GM19468 (cell line): ENCODE measurements at regions not wholly inside any gene's neighbourhood (a gene's known extent, or its start where the extent isn't known, plus 50 kb on each side); places are given as distances from the start of the nearest gene placed in this dataset.
"Not testable (repeated sequence)": the region's sequence is repeated elsewhere in the genome, so short reads cannot be mapped to it uniquely, and the experiment has no call there.

Experiments used
- ATAC-seq: cut with Tn5 transposase; IDR thresholded peaks from one replicate; pipeline ENCODE4 v1.9.1; 2021; ENCODE audit warnings: mild to moderate bottlenecking, moderate library complexity, moderate number of reproducible peaks; ENCODE audit not compliant: unreplicated experiment; ENCODE audit errors: extremely low read depth

DNA sequence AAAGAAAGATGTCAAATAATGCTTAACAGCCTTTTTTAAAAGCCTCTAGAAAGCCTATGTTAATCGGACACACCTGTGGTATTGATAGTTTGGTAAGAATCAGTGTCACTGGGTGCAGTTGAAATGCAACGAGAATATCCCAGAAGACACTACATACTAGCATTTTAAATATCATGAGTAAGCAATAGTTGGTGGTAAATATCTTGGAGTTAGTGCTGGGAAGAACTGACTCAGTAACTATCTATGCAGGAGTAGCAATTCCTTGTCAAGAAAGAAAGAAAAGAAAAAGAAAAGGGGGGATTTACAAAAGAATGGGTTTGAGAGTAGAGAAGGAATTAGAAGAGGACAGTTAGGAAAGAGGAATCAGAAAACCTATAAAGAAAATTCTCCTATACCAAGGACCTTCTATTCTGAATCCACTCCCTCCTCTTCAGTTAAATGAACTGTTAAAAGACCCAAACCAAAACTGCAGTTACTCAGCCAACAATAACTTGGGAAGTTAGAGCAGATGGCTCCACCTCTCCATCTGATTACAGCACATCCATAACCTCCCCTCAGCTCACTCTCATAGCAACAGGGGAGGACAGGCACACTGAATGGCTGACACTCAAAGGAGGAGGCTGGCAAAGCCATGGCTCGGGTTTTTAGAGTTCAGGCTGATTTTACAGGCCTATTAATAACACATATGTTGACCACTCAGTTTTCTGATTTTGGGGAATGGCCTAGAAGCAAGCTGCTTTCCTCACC lies 207.6 kb upstream of the MDFIC2 start:
- no peak for ATAC-seq

- no peak for ATAC-seq
Observed at GRCh38 chr3:70519026-70519425, 206.6 kb upstream of the MDFIC2 start.

DNA sequence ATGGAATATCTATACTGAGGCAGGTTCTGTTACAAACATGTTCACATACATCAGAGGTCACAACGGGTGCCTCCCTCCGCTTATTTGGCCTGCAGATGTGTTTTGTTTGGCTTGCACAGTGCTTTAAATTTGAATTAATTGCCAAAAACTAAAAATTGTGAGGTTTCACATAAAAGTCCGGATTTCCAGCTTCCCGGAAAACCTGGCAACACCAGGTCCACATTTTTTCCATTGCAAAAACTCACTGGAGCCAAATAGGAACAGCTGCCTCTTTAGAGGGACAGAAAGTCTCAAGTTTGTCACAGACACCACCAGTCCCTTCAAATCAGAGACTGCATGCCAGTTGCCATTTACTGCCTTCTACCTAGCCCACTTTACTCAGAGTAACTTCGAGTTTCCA lies 205.9 kb upstream of the MDFIC2 start:
- no peak for ATAC-seq

DNA sequence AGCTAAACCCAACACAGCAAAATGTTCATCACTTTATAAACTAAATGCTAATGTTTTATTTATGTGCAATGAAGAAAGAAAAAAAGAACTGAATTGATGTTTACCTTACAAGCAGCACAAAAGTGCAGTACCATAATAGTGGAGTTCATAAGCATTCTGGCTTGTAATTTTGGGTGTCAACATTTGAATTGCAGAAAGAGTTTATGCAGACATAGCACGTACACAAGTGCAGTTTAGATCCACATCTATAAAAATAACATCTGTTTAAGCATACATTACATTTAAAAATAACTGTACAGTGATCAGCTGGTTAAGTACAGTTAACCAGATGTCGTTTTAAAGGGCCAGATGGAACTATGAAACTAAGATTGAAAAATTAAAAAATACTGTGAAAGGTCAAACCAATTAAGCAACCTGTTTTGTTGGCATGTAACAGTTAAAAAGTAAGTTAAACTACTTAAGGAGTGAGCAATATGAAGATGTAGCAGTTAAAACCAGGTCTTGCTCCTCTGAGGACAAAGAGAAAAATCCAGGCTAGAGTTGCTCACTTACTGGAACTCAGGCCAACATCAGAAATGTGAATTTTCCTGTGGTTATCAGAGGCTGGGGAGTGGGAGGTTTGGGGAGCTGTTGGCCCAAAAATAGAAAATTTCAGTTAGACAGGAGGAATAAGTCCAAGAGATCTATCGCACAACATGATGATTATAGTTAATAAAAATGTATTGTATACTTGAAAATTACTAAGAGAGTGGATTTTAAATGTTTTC lies 204.9 kb upstream of the MDFIC2 start:
- ATAC-seq, result no peak

- ATAC-seq, result no peak
Observed at GRCh38 chr3:70516076-70516475, 203.6 kb upstream of the MDFIC2 start.

GRCh38 chr3:70507486-70507885 lies 195.0 kb upstream of the MDFIC2 start:
- ATAC-seq, result no peak

GRCh38 chr3:70506775-70507174 lies 194.3 kb upstream of the MDFIC2 start:
- ATAC-seq, result no peak

DNA sequence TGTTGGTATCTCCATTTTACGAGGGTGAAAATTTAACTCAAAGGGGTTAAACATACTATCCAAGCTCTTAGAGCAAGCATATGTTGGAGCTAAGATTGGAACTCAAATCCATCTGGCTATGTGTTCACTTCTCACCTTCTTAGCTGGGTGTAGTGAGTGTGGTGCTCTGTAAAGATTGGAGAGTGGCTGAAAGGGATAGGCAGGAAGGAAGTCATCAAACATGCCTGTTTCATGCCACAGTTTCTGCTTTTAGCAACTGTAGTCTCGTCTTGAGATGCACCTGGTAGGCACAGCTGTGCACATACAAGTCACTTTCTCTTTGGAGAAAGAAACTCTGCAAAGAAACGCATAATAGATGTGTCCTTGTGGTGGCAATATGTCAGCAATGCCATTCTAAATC lies 189.1 kb upstream of the MDFIC2 start:
- no peak for ATAC-seq

DNA sequence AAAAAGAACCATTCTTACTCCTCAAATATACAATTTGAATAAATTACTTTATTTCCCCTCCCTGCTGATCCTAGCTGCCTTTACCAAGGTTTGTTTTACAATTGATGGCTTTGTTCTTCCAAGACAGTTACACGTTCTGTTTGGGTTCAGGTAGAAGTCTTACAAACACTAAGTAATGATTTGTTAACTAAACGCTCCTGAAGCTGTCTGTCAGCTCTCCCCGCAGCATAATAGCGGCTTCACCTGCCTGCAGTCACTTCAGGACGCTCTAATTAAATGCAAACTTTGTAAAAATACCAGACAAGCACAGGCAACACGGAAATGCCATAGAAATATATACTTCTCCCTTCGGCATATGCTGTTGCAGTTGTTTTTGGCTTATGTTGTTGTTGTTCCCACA lies 176.4 kb upstream of the MDFIC2 start:
- ATAC-seq, result no peak

- no peak for ATAC-seq
Observed at GRCh38 chr3:70488131-70488530, 175.7 kb upstream of the MDFIC2 start.

DNA sequence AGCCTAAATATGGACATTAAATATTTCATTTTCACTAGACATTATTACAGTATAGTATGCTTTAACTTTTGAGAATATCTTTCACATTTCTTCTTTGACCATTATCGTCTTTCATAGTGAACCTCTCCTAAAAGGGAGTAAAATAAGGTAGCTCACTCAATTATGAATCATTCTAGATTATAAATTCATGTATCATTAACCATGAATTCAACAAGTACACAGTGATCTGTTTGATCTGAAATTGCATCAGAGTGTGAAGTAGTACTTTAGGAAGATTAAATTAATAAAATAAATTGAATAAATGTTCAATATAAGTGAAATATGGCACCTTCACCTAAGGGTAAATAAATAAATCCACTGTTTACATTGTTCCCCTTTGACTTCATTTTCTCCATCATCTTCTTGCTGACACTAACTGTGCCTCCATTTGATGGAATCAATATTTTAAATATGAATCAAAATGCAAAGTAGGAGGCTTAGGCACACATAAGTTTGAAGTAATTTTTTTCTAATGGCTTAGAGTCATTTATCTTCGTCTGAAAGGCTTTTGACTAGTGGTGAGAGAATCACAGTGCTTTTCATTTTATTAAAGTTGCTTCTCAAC lies 174.1 kb upstream of the MDFIC2 start:
- no peak for ATAC-seq

DNA sequence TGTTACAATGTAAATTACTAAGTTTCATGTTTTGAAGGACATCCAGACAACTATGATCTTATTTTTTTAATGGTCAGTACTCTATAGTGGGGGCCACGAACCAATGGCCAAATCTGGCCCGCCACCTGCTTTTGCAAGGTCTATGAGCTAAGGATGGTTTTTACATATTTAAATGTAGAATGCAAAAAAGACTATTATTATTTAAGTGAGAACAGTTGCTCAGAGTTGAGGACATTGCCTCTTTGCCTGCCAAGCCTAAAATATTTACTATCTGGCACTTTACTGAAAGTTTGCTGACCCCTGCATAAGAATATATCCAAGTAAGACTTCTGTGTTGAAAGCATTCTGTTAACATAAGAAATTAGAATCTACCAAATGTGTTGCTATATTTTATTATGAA lies 163.7 kb upstream of the MDFIC2 start:
- ATAC-seq, result no peak

GRCh38 chr3:70471464-70472342 lies 159.3 kb upstream of the MDFIC2 start:
- no peak for ATAC-seq

GRCh38 chr3:70466096-70466495 lies 153.7 kb upstream of the MDFIC2 start:
- no peak for ATAC-seq

GRCh38 chr3:70464876-70465275 lies 152.4 kb upstream of the MDFIC2 start:
- ATAC-seq, result no peak

GRCh38 chr3:70464465-70464864 lies 152.0 kb upstream of the MDFIC2 start:
- no peak for ATAC-seq

DNA sequence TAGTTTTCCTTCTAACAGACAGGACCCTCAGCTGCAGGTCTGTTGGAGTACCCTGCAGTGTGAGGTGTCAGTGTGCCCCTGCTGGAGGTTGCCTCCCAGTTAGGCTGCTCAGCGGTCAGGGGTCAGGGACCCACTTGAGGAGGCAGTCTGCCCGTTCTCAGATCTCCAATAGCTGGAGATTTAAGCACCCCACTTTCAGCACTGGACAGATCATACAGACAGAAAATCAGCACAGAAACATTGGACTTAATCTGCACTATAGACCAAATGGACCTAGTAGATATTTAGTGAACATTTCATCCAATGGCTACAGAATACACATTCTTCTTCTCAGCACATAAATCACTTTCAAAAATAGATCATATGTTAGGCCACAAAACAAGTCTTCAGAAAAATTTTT lies 137.8 kb upstream of the MDFIC2 start:
- ATAC-seq, result not testable (repeated sequence)

GRCh38 chr3:70435422-70435821 lies 123.0 kb upstream of the MDFIC2 start:
- not testable (repeated sequence) for ATAC-seq

DNA sequence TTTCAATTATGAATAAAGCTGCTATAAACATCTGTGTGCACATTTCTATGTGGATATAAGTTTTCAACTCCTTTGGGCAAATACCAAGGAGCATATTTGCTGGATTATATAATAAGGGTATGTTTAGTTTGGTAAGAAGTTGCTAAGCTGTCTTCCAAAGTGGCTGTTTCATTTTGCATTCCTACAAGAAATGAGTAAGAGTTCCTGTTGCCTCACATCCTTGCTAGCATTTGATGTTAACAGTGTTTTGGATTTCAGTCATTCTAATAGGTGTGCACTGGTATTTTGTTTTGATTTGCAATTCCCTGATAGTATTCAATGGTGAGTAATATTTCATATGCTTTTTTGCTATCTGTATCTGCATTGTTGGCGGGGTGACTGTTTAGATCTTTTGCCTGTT lies 120.7 kb upstream of the MDFIC2 start:
- ATAC-seq, result no peak

DNA sequence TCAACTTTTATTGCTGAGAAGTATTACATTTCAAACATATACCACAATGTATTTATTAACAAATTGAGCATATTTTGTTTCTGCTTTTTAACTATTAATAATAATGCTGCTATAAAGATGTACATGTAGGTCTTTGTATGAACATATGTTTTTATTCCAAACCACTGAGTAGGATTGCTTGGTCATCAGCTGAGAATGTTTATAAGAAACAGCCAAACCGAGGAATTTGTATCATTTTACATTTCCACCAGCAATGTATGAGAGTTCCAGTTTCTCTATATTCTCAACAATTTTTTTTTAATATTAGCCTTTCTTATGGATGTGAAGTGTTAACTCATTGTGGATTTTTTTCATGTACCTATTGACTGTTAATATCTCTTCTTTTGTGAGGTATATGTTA lies 119.5 kb upstream of the MDFIC2 start:
- ATAC-seq, result no peak
